ENCODE measurements at regions not wholly inside any gene's neighbourhood (a gene's known extent, or its start where the extent isn't known, plus 50 kb on each side); places are given as distances from the start of the nearest gene placed in this dataset.
A peak's percentile ranks its signal among the peaks of the same experiment; 100 is the strongest.

DNA sequence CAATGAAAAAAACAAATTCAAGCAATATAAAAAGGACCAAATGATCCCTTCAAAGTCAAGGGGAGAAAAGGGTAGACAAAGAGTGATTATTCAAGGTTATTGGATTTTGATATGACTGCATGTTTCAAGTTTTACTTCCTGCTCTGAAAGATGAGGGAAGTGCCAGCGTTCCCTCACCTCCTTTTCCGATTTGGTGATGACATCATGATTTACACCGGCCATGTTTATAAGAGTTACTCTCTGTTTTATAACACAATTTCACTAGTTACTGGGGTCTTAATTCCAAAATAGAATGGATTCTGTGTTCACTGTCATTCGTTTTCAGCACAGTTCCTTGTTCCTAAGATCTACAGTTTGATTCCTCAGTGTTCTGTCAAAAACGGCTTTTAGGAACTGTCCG, 60.5 kb upstream of the CPXM2 start:
- Histone ChIP-seq H3K9ac (no peak overlapping the region), H3K4me2 (peak overlapping the region; percentile 35), H3K9me3 (no peaks in the 10 kb centered on the region), H3K27ac (no peak overlapping the region), H3K27me3 (no peaks in the 10 kb centered on the region), H3K4me3 (no peak overlapping the region), H3K36me3 (no peaks in the 10 kb centered on the region), H3K4me1 (peaks cover 36% of the 10 kb centered on the region), H4K20me1 (no peaks in the 10 kb centered on the region)
- no peak for TF ChIP-seq Cebpa-rat (IDR thresholded peaks at IDR 0.05)

DNA sequence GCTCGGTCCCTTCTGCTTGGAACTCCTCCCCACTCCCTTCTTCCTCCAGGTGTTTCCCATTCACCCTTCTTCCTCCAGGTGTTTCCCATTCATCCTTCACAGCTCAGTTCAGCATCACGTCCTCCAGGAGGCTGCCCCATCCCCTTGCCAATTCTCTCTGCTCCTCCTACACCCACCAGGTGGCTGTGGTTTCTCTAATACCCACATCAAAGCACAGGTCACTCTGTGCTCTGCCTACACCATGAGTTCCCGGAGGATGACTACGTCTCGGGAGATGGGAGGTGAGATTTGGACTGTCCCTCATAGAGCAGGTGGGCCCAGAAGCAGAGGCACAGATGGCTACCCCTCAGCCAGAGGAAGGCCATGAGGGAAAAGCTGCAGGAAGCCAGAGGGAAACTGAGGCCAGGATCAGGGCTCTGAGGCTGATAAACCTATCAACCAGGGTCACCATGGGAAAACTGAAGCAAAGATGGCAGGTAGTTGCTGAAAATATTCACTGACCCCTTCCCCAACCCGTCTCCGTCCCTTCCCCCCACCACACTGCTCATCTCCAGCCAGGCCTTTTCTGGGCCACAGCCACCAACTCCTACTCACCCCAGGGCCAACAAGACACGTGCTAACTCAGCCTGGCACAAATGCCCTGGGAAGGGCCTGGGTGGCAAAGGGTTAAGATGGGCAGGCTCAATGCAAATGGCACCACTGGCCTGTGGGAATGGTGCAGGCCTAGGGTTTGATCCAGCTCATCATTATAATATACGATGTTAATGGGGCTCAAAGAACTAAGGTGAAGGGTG, 56.6 kb upstream of the CPXM2 start:
- no peaks in the 10 kb centered on the region for H3K27me3 ChIP-seq
- peak overlapping the region; percentile 24 for H3K4me2 ChIP-seq
- H3K9me3 ChIP-seq = no peaks in the 10 kb centered on the region
- H3K4me3 ChIP-seq = no peak overlapping the region
- 0 out of 2 replicates have a peak overlapping the region, but pooled peaks have one; percentile 8 for H3K27ac ChIP-seq
- peaks cover 54% of the 10 kb centered on the region for H3K4me1 ChIP-seq
- H4K20me1 ChIP-seq = no peaks in the 10 kb centered on the region
- no peak overlapping the region for H3K9ac ChIP-seq
- no peak for TF ChIP-seq Cebpa-rat (IDR thresholded peaks at IDR 0.05)
- no peaks in the 10 kb centered on the region for H3K36me3 ChIP-seq

DNA sequence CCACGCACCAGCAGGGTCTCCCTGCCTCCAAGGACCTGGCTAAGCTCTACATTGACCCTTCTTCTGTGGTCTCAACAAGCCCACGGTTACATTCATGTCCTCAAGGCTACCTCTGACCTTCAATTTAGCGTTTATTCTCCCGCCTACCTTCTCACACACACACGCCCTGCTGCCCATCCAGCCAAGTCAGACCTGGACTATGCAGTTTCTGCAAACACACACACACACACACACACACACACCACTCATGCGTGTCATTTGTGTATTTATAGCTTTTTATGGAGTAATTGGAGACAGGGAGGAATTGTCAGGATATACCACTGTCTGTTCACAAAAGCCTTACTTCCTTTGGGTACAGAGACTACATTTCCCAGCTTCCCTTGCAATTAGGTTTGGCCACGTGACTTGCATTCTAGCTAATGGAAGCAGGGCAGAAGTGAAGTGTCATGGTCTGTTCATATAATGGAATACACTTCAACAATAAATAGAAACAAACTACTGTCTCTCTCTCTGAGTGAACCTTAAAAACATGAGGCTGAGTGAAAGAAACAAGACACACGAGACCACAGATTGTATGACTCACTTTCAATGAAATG, 53.8 kb upstream of the CPXM2 start:
- Histone ChIP-seq H3K36me3 (no peaks in the 10 kb centered on the region), H3K9ac (no peak overlapping the region), H3K4me3 (no peak overlapping the region), H3K27me3 (no peaks in the 10 kb centered on the region), H4K20me1 (no peaks in the 10 kb centered on the region), H3K4me1 (peaks cover 46% of the 10 kb centered on the region), H3K9me3 (no peaks in the 10 kb centered on the region), H3K27ac (no peak overlapping the region), H3K4me2 (peak overlapping the region; percentile 35; the same call in 1 of the 2 replicates)
- no peak for TF ChIP-seq Cebpa-rat (IDR thresholded peaks at IDR 0.05)

DNA sequence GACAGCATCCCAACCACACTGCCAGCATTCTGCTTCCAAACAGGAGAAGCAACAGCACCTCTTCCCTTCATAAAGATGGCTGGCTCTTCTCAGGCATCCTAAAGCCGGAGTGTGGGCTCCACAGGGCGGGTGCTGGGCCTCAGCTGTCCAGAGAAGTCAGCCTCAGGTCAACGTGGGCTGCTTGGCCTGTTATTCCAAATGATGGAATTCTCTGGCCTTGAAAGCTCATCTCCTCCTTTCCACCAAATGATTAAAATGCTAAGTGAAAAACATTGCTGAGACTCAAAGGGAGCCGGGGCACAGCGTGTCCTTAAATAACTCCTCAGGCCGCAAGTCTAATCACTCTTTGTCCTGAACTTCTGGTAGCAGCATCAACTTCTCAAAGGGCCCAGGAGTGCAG, 53.1 kb upstream of the CPXM2 start:
- H3K27me3 ChIP-seq = no peaks in the 10 kb centered on the region
- H3K4me2 ChIP-seq = no peak overlapping the region
- no peaks in the 10 kb centered on the region for H4K20me1 ChIP-seq
- no peaks in the 10 kb centered on the region for H3K9me3 ChIP-seq
- H3K27ac ChIP-seq = no peak overlapping the region
- no peak for TF ChIP-seq Cebpa-rat (IDR thresholded peaks at IDR 0.05)
- H3K36me3 ChIP-seq = no peaks in the 10 kb centered on the region
- no peak overlapping the region for H3K9ac ChIP-seq
- H3K4me3 ChIP-seq = no peak overlapping the region
- H3K4me1 ChIP-seq = peaks cover 44% of the 10 kb centered on the region

DNA sequence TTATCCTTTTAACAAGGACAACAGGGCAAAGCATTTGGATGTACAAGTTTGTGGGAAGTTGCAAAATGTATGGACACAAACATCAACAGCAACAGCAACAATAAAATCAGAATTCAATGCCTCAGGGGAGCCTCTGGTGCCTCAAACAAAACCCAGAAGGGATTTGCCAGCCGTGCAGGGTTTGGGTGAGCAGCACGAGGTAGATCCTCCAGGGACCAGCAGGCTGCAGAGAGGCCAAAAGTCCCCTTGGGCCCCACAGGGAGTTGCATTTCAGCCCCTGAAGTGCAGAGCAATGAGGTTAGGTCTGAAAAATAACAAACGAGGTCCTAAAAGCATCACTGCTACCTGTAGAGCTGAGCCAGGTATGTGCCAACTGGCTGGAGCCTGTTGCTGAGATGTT, 51.7 kb upstream of the CPXM2 start:
- Histone ChIP-seq H3K36me3 (no peaks in the 10 kb centered on the region), H3K9ac (no peak overlapping the region), H3K9me3 (no peaks in the 10 kb centered on the region), H3K4me3 (no peak overlapping the region), H3K27me3 (no peaks in the 10 kb centered on the region), H3K4me1 (peaks cover 37% of the 10 kb centered on the region), H4K20me1 (no peaks in the 10 kb centered on the region), H3K4me2 (peak overlapping the region; percentile 48), H3K27ac (no peak overlapping the region)
- no peak for TF ChIP-seq Cebpa-rat (IDR thresholded peaks at IDR 0.05)

DNA sequence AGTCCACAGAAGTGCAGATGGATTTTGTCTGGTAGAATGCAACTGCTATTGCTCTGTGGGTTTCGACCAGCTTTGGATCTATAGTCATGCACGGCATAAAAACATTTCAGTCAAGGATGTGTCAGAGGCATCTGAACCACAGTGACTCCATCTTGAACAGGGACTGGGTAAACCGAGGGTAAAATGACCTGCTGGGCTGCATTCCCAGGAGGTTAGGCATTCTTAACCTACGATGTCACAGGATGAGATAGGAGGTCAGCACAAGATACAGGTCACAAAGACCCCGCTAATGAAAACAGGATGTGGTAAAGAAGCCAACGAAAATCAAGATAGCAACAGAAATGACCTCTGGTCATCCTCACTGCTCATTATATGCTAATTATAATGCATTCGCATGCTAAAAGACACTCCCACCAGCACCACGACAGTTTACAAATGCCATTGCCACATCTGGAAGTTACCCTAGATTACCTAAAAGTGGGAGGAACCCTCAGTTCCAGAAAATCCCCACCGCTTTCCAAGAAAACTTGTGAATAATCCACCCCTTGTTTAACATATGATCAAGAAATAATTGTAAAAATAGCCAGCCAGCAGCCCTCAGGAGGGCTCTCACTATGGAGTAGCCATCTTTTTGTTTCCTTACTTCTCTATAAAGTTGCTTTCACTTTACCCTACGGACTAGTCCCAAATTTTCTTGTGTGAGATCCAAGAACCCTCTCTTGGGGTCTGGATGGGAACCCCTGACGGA, 50.7 kb upstream of the CPXM2 start:
- H3K4me2 ChIP-seq = no peak overlapping the region
- no peak overlapping the region for H3K4me3 ChIP-seq
- no peak overlapping the region for H3K27ac ChIP-seq
- no peaks in the 10 kb centered on the region for H3K36me3 ChIP-seq
- no peaks in the 10 kb centered on the region for H3K9me3 ChIP-seq
- H3K4me1 ChIP-seq = peaks cover 27% of the 10 kb centered on the region
- H3K27me3 ChIP-seq = no peaks in the 10 kb centered on the region
- H3K9ac ChIP-seq = no peak overlapping the region
- no peaks in the 10 kb centered on the region for H4K20me1 ChIP-seq
- no peak for TF ChIP-seq Cebpa-rat (IDR thresholded peaks at IDR 0.05)
